CD4-positive, alpha-beta T cell treated with Interleukin-1 beta for 1 hour (primary cell): ENCODE measurements at regions not wholly inside any gene's neighbourhood (a gene's known extent, or its start where the extent isn't known, plus 50 kb on each side); places are given as distances from the start of the nearest gene placed in this dataset.
"Not testable (repeated sequence)": the region's sequence is repeated elsewhere in the genome, so short reads cannot be mapped to it uniquely, and the experiment has no call there.

Source experiments
- DNase-seq, 2 donors: peaks; one replicate each; pipeline ENCODE4 v3.0.0-alpha.2; 2020 to 2022

- DNase-seq = no peak
These were observed 155.2 kb upstream of the NRP1 start for GRCh38 chr10:33489501-33490176.

DNA sequence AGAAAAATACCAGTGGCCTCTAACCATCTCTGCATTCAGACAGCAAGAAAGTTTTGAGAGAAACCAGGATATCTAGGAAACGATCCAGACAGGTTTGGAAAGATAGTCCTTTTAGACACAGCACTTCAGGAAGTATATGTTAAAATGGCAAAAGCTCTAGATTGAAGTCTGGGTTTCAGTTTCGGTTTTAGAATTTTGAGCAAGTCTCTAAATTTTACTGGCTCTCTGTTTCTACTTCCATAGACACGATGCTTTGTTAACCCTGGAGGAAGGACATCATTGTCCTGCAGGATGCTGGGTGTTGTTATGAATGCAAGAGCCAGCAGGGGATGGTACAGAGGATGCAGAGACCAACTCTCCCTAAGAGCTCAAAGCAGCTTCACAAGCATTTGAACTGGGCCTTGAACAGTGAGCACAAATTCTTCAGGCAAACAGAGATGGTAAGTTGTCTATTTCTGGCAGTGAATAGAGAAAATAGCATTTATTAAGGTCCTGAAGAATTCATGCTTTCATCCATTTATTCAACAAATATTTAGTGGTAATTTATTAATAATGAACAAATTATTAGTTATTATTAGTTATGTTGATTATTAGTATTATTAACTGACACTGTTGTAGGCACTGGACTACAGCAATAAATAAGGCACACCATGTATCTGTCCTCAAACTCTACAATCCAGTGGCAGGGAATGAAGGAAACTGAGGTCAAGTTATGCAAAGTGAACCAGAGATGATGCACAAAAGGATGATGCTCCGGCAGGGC lies 152.7 kb upstream of the NRP1 start:
- peak in 1 of 2 donors; percentile 6 for DNase-seq

GRCh38 chr10:33485276-33485675 lies 150.8 kb upstream of the NRP1 start:
- DNase-seq = no peak

DNA sequence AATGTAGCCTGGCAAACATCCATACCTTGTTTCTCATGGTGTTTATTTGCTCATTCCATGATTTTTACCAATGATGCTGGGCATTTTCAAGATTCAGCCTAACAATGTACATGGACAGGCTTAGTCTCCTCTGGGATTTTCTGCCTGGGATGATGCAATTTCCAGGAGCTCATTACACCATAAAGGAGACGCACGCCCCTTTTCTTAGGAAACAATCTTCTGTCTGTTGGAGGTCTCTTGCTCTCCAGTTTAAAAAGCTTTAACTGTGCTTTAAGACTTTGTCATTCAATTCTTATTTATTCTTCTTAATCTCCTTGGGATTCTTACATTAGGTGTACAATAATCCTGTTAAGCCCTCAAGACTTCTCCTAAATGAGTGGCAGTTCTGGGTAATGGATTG lies 150.3 kb upstream of the NRP1 start:
- no peak for DNase-seq

- no peak for DNase-seq
These were observed 149.3 kb upstream of the NRP1 start for GRCh38 chr10:33483816-33484190.

GRCh38 chr10:33483124-33483815 lies 148.8 kb upstream of the NRP1 start:
- DNase-seq = no peak

- no peak for DNase-seq
These were observed 148.0 kb upstream of the NRP1 start for GRCh38 chr10:33482486-33482885.

- no peak for DNase-seq
These were observed 146.7 kb upstream of the NRP1 start for GRCh38 chr10:33481184-33481583.

GRCh38 chr10:33480417-33480816 lies 145.9 kb upstream of the NRP1 start:
- not testable (repeated sequence) for DNase-seq

- DNase-seq = no peak
These were observed 144.2 kb upstream of the NRP1 start for GRCh38 chr10:33478675-33479125.

GRCh38 chr10:33478089-33478674 lies 143.7 kb upstream of the NRP1 start:
- no peak for DNase-seq

- DNase-seq = no peak
These were observed 143.0 kb upstream of the NRP1 start for GRCh38 chr10:33477291-33478088.

DNA sequence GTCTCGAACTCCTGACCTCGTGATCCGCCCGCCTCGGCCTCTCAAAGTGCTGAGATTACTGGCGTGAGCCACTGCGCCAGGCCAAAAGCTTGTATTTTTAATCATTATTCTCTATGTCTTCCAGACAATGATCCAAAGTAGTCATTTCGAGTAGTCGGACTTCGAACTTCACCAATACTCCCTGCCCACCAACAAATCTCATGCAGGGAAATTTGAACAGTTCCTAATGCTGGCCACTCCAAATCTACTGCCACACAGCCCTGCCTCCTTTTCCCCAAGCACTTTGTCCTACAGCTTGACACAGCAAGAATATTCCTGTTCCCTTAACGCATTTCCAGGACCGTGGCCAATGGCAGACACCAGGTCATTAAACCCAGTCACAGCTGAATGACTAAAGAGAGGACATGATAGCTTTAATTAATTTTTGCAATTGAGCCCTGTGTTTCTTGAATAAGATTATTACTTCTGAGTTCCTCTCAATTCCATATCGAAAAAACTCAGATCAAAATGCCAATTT lies 142.3 kb upstream of the NRP1 start:
- DNase-seq = no peak

DNA sequence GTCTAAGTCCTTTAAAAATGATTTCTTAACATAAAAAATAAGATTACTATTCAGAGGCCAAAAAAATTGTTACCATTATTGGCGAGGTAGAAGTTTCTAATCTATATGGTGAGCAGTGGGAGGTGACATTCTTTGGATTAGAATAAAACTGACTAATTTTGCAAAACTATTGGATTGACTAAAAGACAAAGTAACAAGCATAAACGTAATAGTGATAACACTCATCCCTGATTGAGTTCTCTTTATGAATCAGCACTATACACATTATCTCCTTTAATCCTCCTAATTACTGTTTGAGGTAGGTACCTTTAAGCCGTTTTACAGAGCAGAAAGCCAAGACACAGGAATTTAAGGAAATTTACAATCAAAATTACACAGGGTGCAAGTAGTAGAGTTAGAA lies 139.2 kb upstream of the NRP1 start:
- DNase-seq = no peak

DNA sequence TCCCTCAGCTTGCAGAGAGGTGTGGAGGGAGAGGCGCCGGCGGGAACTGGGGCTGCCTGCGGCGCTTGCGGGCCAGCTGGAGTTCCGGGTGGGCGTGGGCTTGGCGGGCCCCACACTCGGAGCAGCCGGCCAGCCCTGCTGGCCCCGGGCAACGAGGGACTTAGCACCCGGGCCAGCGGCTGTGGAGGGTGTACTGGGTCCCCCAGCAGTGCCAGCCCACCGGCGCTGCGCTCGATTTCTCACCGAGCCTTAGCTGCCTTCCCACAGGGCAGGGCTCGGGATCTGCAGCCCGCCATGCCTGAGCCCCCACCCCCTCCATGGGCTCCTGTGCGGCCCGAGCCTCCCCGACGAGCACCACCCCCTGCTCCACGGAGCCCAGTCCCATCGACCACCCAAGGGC lies 133.5 kb upstream of the NRP1 start:
- not testable (repeated sequence) for DNase-seq

DNA sequence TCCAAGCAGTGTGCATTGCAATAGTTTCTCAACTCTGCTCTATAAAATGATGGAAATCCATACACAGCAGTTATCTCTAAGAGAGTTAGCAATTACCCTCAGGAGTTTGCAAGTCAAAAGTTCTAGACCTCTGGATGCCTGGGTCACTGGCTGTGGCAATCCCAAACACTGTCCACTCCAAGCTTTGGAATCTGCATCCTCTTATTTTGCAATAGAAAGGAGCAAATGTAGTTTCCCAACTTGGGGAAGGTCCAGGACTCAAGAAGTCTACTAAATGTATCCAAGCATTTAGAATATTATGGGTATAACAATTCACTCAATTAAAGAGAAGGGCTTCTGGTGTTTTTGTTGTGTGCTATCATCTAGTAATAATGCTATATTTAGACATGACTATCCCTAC lies 131.3 kb upstream of the NRP1 start:
- DNase-seq = no peak

GRCh38 chr10:33463011-33463410 lies 128.5 kb upstream of the NRP1 start:
- no peak for DNase-seq

DNA sequence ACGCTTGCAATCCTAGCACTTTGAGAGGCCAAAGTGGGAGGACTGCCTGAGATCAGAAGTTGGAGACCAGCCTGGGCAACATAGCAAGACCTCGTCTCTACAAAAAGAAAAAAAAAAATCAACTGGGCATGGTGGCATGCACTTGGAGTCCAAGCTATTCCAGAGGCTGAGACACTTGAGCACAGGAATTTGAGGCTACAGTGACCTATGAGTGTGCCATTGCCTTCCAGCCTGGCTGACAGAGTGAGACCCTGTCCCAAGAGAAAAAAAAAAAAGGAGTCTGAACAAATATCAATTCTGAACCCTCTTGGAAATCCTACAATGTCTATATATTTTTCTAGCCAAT lies 126.8 kb upstream of the NRP1 start:
- no peak for DNase-seq

GRCh38 chr10:33460505-33461294 lies 126.2 kb upstream of the NRP1 start:
- no peak for DNase-seq

GRCh38 chr10:33459602-33460001 lies 125.1 kb upstream of the NRP1 start:
- DNase-seq = no peak

DNA sequence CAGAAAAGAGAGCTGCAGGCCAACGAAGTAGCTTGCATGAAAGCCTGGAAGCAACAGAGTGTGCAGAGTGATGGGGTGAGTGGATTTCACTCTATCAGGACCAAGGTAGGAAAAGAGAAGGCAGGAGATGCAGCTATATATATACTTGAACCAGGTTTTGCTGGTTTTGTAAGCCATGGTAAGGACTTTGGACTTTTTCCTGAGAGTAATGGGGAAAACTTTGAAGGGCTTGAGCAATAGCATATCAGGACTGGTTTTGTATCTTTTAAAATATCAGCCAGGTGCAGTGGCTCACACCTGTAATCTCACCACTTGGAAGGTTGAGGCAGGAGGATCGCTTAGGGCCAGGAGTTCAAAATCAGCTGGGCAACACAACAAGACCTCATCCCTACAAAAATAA lies 120.6 kb upstream of the NRP1 start:
- no peak for DNase-seq

GRCh38 chr10:33454554-33454953 lies 120.1 kb upstream of the NRP1 start:
- DNase-seq = no peak
